SK-N-MC (cell line): ENCODE measurements at regions not wholly inside any gene's neighbourhood (a gene's known extent, or its start where the extent isn't known, plus 50 kb on each side); places are given as distances from the start of the nearest gene placed in this dataset.

Experiments
- FOXP2 ChIP-seq: optimal IDR thresholded peaks from 2 replicates; pipeline ENCODE3; 2011; ENCODE audit warnings: mild to moderate bottlenecking, moderate library complexity; ENCODE audit not compliant: insufficient read depth; ENCODE audit errors: extremely low read length, control extremely low read depth
- POLR2AphosphoS5 ChIP-seq: IDR thresholded peaks from 2 replicates; pipeline ENCODE4 v1.6.1; 2012; ENCODE audit warnings: mild to moderate bottlenecking, low read depth, low read length, borderline replicate concordance

- TF ChIP-seq FOXP2 (no peak), POLR2AphosphoS5 (no peak)
These were observed 89.4 kb downstream of the GALR1 start for GRCh38 chr18:77339093-77339492.
